ENCODE measurements at regions not wholly inside any gene's neighbourhood (a gene's known extent, or its start where the extent isn't known, plus 50 kb on each side); places are given as distances from the start of the nearest gene placed in this dataset.
"Not testable (repeated sequence)": the region's sequence is repeated elsewhere in the genome, so short reads cannot be mapped to it uniquely, and the experiment has no call there.

GRCh38 chr16:8453359-8453758 lies 137.0 kb downstream of the TMEM114 start:
- DNase-seq (ENCODE audit: low read depth in 2 of 2), result no peak

DNA sequence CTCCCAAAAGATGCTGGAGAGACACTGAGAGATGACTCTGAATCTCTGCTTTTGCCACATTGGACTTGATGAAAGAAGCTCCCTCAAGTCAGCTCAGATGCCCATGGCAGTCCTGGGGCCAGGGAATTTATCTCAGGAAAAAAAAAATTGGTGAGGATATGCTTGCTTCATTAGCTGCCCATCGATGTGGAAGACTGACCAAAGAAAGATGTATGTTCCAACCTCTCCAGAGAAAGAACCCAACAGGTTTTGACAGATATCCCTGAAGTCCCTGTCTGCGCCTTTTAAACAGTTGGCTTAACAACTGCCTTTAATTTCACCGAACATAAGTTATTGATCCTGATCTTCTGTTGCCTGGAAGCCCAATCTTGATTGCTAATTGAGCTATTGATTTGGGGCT lies 137.4 kb downstream of the TMEM114 start:
- no peak for DNase-seq (ENCODE audit: low read depth in 2 of 2)

- DNase-seq (ENCODE audit: low read depth in 2 of 2), result no peak
These were observed 153.4 kb downstream of the TMEM114 start for GRCh38 chr16:8436931-8437330.

DNA sequence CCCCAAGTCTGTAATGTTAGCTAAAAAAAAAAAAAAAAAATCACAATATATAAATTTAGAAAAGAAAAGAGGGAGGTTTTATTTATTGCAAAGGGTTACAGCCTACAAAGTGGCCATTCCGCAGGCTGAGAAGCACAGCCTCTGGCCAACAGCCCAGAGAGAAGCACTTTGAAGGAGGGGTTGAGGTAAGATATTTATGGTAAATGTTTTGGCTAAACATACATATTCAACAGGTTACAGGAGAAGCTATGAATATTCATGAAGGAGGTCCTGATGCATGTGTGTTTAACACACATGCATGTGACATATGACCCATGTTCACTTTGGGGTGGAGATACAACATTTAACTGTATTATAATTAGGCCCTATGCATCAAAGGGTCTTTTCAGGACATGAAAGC lies 158.5 kb downstream of the TMEM114 start:
- DNase-seq (ENCODE audit: low read depth in 2 of 2), result no peak

- no peak for DNase-seq (ENCODE audit: low read depth in 2 of 2)
These were observed 159.9 kb downstream of the TMEM114 start for GRCh38 chr16:8430401-8430800.

DNA sequence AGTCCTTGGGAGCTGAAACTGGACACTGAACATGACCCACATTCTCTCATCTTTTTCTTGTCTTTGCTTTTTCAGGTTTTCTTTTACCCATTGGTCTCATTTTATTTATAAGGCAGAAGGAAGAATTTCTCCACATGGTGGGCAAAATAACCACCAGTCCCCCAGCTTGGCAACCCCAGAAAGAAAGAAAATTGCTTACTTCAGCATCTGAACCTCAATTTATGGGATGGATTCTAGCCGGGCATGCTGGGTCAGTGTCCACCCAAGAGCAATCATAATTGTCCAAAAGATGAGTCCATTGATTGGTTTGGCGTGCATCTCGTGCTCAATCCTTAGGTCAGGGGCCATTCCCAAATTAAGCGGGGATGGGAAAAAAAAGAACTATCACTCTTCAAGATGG lies 163.7 kb downstream of the TMEM114 start:
- no peak for DNase-seq (ENCODE audit: low read depth in 2 of 2)

DNA sequence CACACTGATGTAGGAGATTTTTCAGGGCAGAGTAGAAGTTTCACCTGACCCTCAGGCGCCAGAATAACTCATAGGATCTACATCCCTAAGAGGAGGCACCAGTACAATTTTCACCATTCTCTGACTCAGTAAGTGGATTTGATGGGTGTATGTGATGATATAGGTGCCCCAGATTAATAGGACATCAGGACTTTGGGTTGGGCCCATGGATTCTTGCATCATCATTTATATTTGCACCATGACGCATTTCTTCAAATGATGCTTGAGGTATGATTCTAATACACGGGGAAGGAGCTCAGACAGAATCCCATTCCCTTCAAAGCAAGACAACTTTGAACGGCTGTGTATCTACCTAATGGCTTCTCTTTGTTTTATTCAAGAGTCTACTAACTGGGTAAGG lies 173.2 kb downstream of the TMEM114 start:
- DNase-seq (ENCODE audit: low read depth in 2 of 2), result no peak

DNA sequence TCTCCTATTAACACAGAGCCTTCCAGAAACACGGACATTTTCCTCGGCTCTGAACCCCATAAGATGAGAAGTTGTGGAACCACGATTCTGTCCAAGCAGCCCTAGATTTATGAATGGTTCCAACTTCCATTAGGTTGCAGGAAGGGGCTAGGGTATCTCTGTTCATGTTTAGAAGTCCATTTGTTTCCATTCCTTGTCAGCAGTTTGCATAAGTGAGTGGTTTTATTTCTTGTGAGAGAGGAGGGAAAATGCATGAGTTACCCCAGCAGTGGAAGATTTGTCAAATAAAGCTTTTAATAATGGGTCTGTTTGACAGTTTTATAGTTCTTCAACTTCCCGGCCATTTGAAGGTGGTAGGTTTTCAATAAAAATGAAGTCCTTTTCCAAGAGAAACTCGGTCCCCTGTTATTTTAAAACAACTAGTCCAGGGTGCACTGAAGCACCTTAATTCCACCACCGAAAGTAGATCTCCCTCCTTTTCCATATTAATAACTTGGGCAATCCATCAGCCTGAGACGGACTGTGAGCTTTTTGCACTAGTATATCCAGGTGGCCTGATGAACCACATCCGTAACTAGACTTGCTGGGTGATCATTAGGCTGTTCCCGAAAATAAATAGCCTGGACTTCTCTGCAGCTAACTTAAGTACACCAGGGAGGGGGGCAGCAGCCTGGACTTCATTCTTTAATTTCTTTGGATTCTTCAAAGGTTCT lies 181.3 kb downstream of the TMEM114 start:
- no peak for DNase-seq (ENCODE audit: low read depth in 2 of 2)

GRCh38 chr16:8407351-8407750 lies 183.0 kb downstream of the TMEM114 start:
- DNase-seq (ENCODE audit: low read depth in 2 of 2), result no peak

- no peak for DNase-seq (ENCODE audit: low read depth in 2 of 2)
These were observed 186.1 kb downstream of the TMEM114 start for GRCh38 chr16:8403978-8404749.

DNA sequence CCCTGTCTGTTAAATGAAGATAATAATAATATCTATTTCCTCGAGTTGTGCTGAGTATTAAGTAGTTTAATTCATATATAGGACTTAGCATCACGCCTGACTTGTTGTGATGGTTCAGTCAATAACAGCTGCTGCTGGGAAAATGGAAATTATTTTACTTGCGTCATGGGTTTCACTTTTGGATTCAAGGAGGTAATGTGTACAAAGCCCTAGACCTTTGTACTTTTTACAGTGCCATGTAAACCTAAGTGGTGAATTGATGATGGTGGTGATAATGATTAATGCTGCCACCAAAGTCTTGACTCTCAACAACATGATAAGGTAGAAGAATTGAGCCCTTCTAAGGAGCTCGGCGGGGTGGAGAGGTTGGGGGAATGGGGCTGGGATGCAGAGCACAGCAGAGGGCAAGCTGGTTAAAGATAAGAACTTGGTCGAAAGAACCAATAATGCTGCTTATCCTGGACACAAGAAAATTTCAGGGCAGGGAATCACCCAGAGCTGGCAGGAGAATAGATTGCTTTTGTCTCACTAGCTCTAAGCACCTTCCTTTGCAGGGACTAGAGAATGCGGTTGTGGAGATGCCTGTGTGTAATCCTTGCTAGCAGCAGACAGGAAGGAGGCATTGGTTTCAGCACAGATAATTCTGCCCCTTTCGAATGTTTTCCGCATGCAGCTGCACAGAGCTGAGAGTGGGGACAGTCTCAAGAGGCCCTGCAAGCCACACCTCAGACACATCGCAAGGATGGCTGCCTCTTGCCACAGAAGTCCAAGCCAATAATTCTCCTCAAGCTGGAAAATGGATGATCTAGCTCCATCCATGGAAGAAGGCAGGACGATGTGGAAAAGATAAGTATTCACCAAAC lies 187.1 kb downstream of the TMEM114 start:
- no peak for DNase-seq (ENCODE audit: low read depth in 2 of 2)

- DNase-seq (ENCODE audit: low read depth in 2 of 2), result not testable (repeated sequence)
These were observed 189.6 kb downstream of the TMEM114 start for GRCh38 chr16:8400683-8401082.

DNA sequence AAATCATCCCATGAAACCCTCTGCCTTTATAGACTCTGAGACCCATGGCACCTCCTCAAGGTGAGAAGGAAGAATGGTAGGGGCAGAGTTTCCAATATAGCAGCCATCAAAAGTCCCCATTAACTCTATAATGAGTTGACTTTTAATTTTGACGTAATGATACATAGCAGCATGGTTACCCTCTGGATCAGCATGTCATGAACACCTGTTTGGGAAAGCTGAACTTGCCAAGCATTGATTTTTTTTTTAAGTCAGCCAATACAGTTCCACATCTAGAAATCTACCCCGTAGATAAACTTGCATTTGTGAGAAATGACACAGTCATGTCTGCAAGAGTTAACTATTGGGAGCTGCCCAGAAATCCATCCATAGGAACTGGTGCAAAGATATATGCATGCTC lies 191.8 kb downstream of the TMEM114 start:
- DNase-seq (ENCODE audit: low read depth in 2 of 2), result no peak

DNA sequence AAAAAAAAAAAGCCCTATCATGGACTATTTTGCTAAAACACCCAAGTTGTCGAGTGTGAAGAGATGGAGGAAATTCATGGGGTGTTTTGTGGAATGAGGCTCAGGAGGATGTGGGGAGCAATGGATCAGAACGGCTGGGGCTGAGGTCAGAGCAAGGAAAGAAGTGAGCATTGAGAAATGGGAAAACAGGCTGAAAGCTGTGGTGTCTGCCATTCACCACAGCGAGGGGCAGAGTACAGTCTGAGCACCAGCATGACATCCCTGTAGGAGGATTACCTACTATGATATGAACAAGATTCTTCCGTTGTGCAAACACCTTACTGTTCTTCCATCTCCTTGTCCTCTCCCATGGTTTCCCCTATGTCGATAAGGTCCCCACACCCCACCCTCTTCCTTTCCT lies 193.1 kb downstream of the TMEM114 start:
- no peak for DNase-seq (ENCODE audit: low read depth in 2 of 2)

- DNase-seq (ENCODE audit: low read depth in 2 of 2), result no peak
These were observed 193.8 kb downstream of the TMEM114 start for GRCh38 chr16:8396463-8396862.

DNA sequence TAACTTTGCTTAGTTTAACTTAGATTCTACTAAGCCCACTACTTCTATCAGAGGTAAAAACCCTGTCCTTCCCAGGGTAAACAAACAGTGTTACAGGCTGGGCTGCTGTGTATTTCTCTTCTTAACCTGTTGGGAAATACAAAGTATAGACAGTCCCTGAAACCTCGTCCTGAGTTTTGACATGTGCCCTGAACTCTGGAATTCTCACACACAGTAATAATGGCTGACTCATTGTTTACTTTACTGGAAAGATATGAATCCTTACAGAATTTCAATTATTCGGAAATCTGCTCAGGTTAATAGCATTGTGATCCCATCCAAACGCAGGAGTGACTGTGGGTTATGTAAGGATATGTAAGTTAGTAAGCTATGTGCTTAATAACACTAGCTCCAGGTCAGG lies 199.1 kb downstream of the TMEM114 start:
- DNase-seq (ENCODE audit: low read depth in 2 of 2), result no peak

DNA sequence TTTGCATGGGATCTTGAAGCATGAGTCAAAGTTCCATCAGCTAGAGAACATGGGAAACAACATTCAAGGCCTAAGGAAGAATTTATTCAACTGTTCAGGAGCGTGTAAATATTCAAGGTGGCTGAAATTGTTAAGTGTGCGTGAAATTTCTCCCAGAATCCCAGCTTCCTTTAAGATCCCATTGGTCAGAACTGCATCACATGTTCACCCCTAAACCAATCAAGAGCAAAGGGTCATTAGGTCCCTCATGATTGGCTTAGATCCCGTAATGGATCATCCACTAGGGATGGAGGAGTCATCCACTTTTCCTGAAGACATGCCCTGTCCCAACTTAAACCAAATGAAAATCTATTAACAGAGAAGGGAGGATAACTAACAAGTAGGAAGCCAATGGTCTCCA lies 201.6 kb downstream of the TMEM114 start:
- DNase-seq (ENCODE audit: low read depth in 2 of 2), result no peak

- DNase-seq (ENCODE audit: low read depth in 2 of 2), result no peak
These were observed 208.5 kb downstream of the TMEM114 start for GRCh38 chr16:8381814-8382213.

GRCh38 chr16:8380311-8380710 lies 210.0 kb downstream of the TMEM114 start:
- no peak for DNase-seq (ENCODE audit: low read depth in 2 of 2)

DNA sequence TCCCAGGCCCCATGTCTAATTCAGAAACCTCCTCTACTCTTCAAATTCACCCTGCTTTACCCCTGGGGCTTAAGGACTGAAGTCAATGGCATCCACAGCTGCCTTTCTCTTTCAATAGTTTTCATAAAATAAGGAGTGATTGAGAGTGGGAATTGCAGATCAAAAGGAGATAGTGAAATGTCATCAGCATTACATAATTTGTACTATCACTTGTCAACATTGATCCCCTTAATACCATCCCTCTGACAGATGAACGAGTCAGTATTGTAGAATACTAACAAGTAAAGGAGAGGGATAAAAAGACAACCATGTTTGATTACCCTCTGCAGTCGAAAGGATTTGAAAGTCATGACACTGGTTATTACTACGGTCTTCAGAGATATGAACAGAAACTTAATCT lies 212.4 kb downstream of the TMEM114 start:
- DNase-seq (ENCODE audit: low read depth in 2 of 2), result no peak

GRCh38 chr16:8376858-8377257 lies 213.5 kb downstream of the TMEM114 start:
- no peak for DNase-seq (ENCODE audit: low read depth in 2 of 2)

- no peak for DNase-seq (ENCODE audit: low read depth in 2 of 2)
These were observed 213.9 kb downstream of the TMEM114 start for GRCh38 chr16:8376430-8376829.

All from lung microvascular endothelial cell (primary cell).